Liver (tissue), 3 donors: ENCODE measurements at regions not wholly inside any gene's neighbourhood (a gene's known extent, or its start where the extent isn't known, plus 50 kb on each side); places are given as distances from the start of the nearest gene placed in this dataset.
A peak's percentile ranks its signal among the peaks of the same experiment; 100 is the strongest.

Source experiments
- CTCF ChIP-seq: fragments of 150-350 bp; IDR thresholded peaks from 2 replicates; pipeline ENCODE4 v1.5.1; 2017; ENCODE audit warnings: improper control_type of control experiment, low read depth, low read length; ENCODE audit not compliant: missing input control
- FOXA1 ChIP-seq: IDR thresholded peaks from 2 replicates; pipeline ENCODE4 v1.6.1; 2016; ENCODE audit warnings: antibody characterized with exemption
- JUND ChIP-seq, 2 donors: IDR thresholded peaks; 2 replicates each; pipeline ENCODE4 v1.6.1; 2016; ENCODE audit warnings: antibody characterized with exemption in 2 of 2
- RAD21 ChIP-seq, 2 donors: IDR thresholded peaks; 2 replicates each; pipeline ENCODE4 v1.6.1; 2016; ENCODE audit warnings: antibody characterized with exemption in 2 of 2, mild to moderate bottlenecking in 2 of 2
- TAF1 ChIP-seq: conservative IDR thresholded peaks from 2 replicates; pipeline ENCODE4 v1.6.1; 2016; ENCODE audit warnings: antibody characterized with exemption, mild to moderate bottlenecking
- ZBTB33 ChIP-seq: IDR thresholded peaks from 2 replicates; pipeline ENCODE4 v1.6.1; 2016; ENCODE audit warnings: antibody characterized with exemption
- donor health status: healthy.
- donor health status: healthy.

GRCh38 chr9:86405086-86405491 lies 50.9 kb upstream of the TUT7 start:
- TF ChIP-seq CTCF (no peak), JUND (IDR thresholded peaks at IDR 0.05) (peak; percentile 87 to 90), TAF1 (no peak), FOXA1 (peak; percentile 100), ZBTB33 (peak; percentile 90), RAD21 (IDR thresholded peaks at IDR 0.05) (peak; percentile 44 to 54)
